ENCODE measurements at regions not wholly inside any gene's neighbourhood (a gene's known extent, or its start where the extent isn't known, plus 50 kb on each side); places are given as distances from the start of the nearest gene placed in this dataset.

DNA sequence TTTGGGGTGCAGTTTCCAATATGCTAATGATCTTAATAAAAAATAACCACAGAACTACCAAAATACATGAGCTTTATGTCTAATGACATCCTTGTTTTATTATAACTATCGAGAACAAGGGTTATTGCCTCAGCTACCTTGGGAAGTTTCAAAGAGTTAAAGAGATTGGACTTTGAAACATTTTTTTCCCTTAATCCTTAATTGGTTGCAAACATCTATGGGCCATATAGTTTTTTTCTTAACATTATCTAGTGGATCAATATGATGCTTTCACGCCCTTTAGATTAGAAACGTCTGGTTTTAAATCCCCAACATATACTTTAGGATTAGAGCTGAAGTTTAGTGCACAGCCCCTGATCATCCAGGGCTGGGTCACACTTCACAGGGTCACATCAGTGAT lies 219.2 kb upstream of the SGO1 start:
- POLR2A ChIA-PET = no interaction called here
- TF ChIP-seq HOXD13 (CRISPR knock-in tag; IDR thresholded peaks at IDR 0.05; ENCODE audit: borderline replicate concordance) = no peak
- no peak for TF ChIP-seq ZNF302 (tag by site-specific recombination; IDR thresholded peaks at IDR 0.05; ENCODE audit: low read depth)
- Histone ChIP-seq H3K27ac (ENCODE audit: extremely low read depth, low read depth, low read length) (no peak overlapping the region), H3K9me3 (ENCODE audit: control insufficient read depth, insufficient read depth, low read depth, low read length) (no peaks in the 10 kb centered on the region), H3K4me1 (ENCODE audit: control insufficient read depth, insufficient read depth, low read length) (no peaks in the 10 kb centered on the region), H3K36me3 (ENCODE audit: control insufficient read depth in 2 of 2, insufficient read depth in 1 of 2, low read length in 2 of 2) (no peaks in the 10 kb centered on the region), H3K4me3 (ENCODE audit: low read depth, low read length) (no peak overlapping the region)
- CTCF ChIA-PET = interaction anchor here (0.5 to 0.6 kb wide), 2 partner anchors 13 to 179 kb away, joined by 3 read pairs; no protein-coding TSS in a partner anchor

DNA sequence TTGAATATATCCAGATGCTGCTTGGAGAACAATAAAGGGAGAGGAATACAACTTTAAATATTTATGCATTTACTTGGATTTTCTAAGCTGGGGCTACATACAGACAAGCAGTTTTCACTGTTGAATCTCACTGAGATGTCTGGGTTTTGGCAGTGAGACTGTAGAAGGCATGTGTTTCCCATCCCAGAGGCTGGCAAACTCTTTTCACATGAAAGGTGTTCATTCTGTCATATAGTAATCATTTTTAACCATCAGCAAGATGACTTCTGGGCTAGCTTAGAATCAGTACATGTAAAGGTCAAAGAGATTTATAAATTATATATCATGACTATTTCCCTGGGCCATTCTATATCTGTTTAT lies 218.7 kb upstream of the SGO1 start:
- TF ChIP-seq ZSCAN23 (tag by site-specific recombination; IDR thresholded peaks at IDR 0.05) (no peak), GLI4 (tag by site-specific recombination; IDR thresholded peaks at IDR 0.05) (no peak), ZNF211 (tag by site-specific recombination; IDR thresholded peaks at IDR 0.05; ENCODE audit: low read depth) (no peak), TCF7L2 (IDR thresholded peaks at IDR 0.05; ENCODE audit: borderline replicate concordance, low read depth, low read length) (no peak), ZBTB1 (tag by site-specific recombination; IDR thresholded peaks at IDR 0.05) (no peak), ZNF785 (tag by site-specific recombination; IDR thresholded peaks at IDR 0.05) (no peak)
- TF ChIP-seq, protein P1, sequence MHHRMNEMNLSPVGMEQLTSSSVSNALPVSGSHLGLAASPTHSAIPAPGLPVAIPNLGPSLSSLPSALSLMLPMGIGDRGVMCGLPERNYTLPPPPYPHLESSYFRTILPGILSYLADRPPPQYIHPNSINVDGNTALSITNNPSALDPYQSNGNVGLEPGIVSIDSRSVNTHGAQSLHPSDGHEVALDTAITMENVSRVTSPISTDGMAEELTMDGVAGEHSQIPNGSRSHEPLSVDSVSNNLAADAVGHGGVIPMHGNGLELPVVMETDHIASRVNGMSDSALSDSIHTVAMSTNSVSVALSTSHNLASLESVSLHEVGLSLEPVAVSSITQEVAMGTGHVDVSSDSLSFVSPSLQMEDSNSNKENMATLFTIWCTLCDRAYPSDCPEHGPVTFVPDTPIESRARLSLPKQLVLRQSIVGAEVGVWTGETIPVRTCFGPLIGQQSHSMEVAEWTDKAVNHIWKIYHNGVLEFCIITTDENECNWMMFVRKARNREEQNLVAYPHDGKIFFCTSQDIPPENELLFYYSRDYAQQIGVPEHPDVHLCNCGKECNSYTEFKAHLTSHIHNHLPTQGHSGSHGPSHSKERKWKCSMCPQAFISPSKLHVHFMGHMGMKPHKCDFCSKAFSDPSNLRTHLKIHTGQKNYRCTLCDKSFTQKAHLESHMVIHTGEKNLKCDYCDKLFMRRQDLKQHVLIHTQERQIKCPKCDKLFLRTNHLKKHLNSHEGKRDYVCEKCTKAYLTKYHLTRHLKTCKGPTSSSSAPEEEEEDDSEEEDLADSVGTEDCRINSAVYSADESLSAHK (tag by site-specific recombination; IDR thresholded peaks at IDR 0.05) = no peak
- no peak overlapping the region for H3K27ac ChIP-seq (ENCODE audit: extremely low read depth, low read depth, low read length)
- H3K4me1 ChIP-seq (ENCODE audit: control insufficient read depth, insufficient read depth, low read length) = no peaks in the 10 kb centered on the region
- ChIA-PET POLR2A (no interaction called here), CTCF (interaction anchor here (0.5 to 0.9 kb wide), 3 partner anchors 12 to 179 kb away, joined by 3 read pairs; no protein-coding TSS in a partner anchor)
- no peaks in the 10 kb centered on the region for H3K9me3 ChIP-seq (ENCODE audit: control insufficient read depth, insufficient read depth, low read depth, low read length)
- no peaks in the 10 kb centered on the region for H3K36me3 ChIP-seq (ENCODE audit: control insufficient read depth in 2 of 2, insufficient read depth in 1 of 2, low read length in 2 of 2)
- no peak overlapping the region for H3K4me3 ChIP-seq (ENCODE audit: low read depth, low read length)

DNA sequence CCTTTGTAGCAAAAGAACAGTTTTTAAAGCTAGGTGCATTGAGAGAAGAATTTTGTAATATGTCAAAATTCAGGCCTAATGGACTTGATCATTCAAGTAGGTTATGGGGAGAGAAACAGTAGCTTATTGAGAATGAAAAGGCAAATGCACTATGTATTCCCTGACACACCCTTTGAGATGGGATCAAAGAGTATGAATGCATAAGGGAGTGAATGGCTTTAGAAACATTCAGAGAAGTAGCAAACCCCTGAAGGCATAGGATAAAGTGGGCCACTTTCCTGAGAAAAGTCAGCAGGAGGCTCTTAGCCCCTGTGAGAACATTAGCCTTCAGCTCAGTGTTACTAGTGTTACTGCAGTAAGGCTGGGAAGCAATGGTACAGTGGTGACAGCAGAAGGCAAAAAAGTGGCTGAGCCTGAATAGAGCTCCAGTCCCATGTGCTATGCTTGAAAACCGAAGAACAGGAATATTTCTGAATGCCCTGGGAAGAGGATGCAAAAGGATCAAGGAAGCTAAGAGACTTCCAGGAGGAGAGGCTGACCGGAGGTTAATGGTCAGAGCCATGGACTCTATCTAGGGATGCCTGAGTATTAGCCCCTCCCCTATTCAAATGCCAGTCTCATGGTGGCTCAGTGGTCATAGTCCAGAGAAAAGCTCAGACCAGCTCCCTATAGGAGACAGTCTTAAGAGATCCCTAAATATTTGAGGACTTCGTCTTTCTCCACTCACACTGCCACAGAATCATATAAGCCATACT lies 218.2 kb upstream of the SGO1 start:
- H3K9me3 ChIP-seq (ENCODE audit: control insufficient read depth, insufficient read depth, low read depth, low read length) = no peaks in the 10 kb centered on the region
- H3K4me1 ChIP-seq (ENCODE audit: control insufficient read depth, insufficient read depth, low read length) = no peaks in the 10 kb centered on the region
- ChIA-PET POLR2A (no interaction called here), CTCF (interaction anchor here (0.6 to 0.9 kb wide), 3 partner anchors 12 to 301 kb away, joined by 3 read pairs; no protein-coding TSS in a partner anchor)
- no peak overlapping the region for H3K27ac ChIP-seq (ENCODE audit: extremely low read depth, low read depth, low read length)
- H3K36me3 ChIP-seq (ENCODE audit: control insufficient read depth in 2 of 2, insufficient read depth in 1 of 2, low read length in 2 of 2) = no peaks in the 10 kb centered on the region
- H3K4me3 ChIP-seq (ENCODE audit: low read depth, low read length) = no peak overlapping the region
- TF ChIP-seq ZNF610 (tag by site-specific recombination; IDR thresholded peaks at IDR 0.05; ENCODE audit: borderline replicate concordance) = no peak
- TF ChIP-seq ZNF121 (tag by site-specific recombination; IDR thresholded peaks at IDR 0.05) = no peak
- no peak for TF ChIP-seq KLF7 (tag by site-specific recombination; IDR thresholded peaks at IDR 0.05; ENCODE audit: borderline replicate concordance)
- no peak for TF ChIP-seq ZNF133 (tag by site-specific recombination; IDR thresholded peaks at IDR 0.05)
- TF ChIP-seq ZNF596 (tag by site-specific recombination; IDR thresholded peaks at IDR 0.05) = no peak
- TF ChIP-seq SP7 (tag by site-specific recombination; IDR thresholded peaks at IDR 0.05) = no peak
- TF ChIP-seq ZNF311 (tag by site-specific recombination; IDR thresholded peaks at IDR 0.05; ENCODE audit: borderline replicate concordance) = no peak
- TF ChIP-seq, protein P2, sequence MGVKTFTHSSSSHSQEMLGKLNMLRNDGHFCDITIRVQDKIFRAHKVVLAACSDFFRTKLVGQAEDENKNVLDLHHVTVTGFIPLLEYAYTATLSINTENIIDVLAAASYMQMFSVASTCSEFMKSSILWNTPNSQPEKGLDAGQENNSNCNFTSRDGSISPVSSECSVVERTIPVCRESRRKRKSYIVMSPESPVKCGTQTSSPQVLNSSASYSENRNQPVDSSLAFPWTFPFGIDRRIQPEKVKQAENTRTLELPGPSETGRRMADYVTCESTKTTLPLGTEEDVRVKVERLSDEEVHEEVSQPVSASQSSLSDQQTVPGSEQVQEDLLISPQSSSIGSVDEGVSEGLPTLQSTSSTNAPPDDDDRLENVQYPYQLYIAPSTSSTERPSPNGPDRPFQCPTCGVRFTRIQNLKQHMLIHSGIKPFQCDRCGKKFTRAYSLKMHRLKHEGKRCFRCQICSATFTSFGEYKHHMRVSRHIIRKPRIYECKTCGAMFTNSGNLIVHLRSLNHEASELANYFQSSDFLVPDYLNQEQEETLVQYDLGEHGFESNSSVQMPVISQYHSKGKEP (tag by site-specific recombination; IDR thresholded peaks at IDR 0.05) = no peak
- no peak for TF ChIP-seq MEIS1 (CRISPR knock-in tag; IDR thresholded peaks at IDR 0.05; ENCODE audit: borderline replicate concordance)
- no peak for TF ChIP-seq ZSCAN30 (tag by site-specific recombination; IDR thresholded peaks at IDR 0.05)
- TF ChIP-seq, protein P3, sequence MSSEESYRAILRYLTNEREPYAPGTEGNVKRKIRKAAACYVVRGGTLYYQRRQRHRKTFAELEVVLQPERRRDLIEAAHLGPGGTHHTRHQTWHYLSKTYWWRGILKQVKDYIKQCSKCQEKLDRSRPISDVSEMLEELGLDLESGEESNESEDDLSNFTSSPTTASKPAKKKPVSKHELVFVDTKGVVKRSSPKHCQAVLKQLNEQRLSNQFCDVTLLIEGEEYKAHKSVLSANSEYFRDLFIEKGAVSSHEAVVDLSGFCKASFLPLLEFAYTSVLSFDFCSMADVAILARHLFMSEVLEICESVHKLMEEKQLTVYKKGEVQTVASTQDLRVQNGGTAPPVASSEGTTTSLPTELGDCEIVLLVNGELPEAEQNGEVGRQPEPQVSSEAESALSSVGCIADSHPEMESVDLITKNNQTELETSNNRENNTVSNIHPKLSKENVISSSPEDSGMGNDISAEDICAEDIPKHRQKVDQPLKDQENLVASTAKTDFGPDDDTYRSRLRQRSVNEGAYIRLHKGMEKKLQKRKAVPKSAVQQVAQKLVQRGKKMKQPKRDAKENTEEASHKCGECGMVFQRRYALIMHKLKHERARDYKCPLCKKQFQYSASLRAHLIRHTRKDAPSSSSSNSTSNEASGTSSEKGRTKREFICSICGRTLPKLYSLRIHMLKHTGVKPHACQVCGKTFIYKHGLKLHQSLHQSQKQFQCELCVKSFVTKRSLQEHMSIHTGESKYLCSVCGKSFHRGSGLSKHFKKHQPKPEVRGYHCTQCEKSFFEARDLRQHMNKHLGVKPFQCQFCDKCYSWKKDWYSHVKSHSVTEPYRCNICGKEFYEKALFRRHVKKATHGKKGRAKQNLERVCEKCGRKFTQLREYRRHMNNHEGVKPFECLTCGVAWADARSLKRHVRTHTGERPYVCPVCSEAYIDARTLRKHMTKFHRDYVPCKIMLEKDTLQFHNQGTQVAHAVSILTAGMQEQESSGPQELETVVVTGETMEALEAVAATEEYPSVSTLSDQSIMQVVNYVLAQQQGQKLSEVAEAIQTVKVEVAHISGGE (tag by site-specific recombination; conservative IDR thresholded peaks at IDR 0.05; ENCODE audit: low read depth) = no peak
- no peak for TF ChIP-seq ZNF37A (tag by site-specific recombination; IDR thresholded peaks at IDR 0.05)
- TF ChIP-seq ZNF658 (tag by site-specific recombination; IDR thresholded peaks at IDR 0.05) = no peak
- TF ChIP-seq, protein P4, sequence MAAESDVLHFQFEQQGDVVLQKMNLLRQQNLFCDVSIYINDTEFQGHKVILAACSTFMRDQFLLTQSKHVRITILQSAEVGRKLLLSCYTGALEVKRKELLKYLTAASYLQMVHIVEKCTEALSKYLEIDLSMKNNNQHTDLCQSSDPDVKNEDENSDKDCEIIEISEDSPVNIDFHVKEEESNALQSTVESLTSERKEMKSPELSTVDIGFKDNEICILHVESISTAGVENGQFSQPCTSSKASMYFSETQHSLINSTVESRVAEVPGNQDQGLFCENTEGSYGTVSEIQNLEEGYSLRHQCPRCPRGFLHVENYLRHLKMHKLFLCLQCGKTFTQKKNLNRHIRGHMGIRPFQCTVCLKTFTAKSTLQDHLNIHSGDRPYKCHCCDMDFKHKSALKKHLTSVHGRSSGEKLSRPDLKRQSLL (tag by site-specific recombination; IDR thresholded peaks at IDR 0.05) = no peak
